Kidney (tissue), 13 donors: ENCODE measurements at regions not wholly inside any gene's neighbourhood (a gene's known extent, or its start where the extent isn't known, plus 50 kb on each side); places are given as distances from the start of the nearest gene placed in this dataset.

ENCODE experiments used
- DNase-seq, 5 donors: peaks; one replicate each; pipeline ENCODE4 v3.0.0-alpha.2; 2013 to 2020
- FAIRE-seq: peaks from 2 replicates; lab custom pipeline; 2012; peaks lifted over from hg19 to GRCh38; lab: Jason Lieb, UNC
- H3K27ac ChIP-seq, 2 donors: one replicate each; pipeline ENCODE4 v1.7.0; 2013; ENCODE audit warnings: low read depth in 2 of 2, low read length in 2 of 2, inconsistent platforms in 1 of 2
- H3K27me3 ChIP-seq: one replicate; pipeline ENCODE4 v1.7.1; 2013; ENCODE audit warnings: low read length, inconsistent platforms; ENCODE audit not compliant: control insufficient read depth, insufficient read depth
- H3K36me3 ChIP-seq, 3 donors: one replicate each; pipeline versions ENCODE4 v1.7.0 to v1.7.1; 2013; ENCODE audit warnings: low read length in 3 of 3, control low read depth in 1 of 3, inconsistent platforms in 1 of 3; ENCODE audit not compliant: insufficient read depth in 3 of 3, control insufficient read depth in 2 of 3
- H3K4me1 ChIP-seq, 3 donors: one replicate each; pipeline versions ENCODE4 v1.7.0 to v1.7.1; 2013; ENCODE audit warnings: low read length in 3 of 3, inconsistent platforms in 1 of 3, low read depth in 1 of 3; ENCODE audit not compliant: control insufficient read depth in 2 of 3, insufficient read depth in 2 of 3
- H3K4me3 ChIP-seq, 3 donors: one replicate each; pipeline versions ENCODE4 v1.7.0 to v1.8.1; 2013; ENCODE audit warnings: low read length in 3 of 3, control low read depth in 1 of 3, inconsistent platforms in 1 of 3
- H3K9ac ChIP-seq, 3 donors: one replicate each; pipeline versions ENCODE4 v1.7.0 to v1.7.1; 2013; ENCODE audit warnings: low read length in 3 of 3, control low read depth in 1 of 3, inconsistent platforms in 1 of 3
- H3K9me3 ChIP-seq, 3 donors: one replicate each; pipeline versions ENCODE4 v1.7.0 to v1.7.1; 2013; ENCODE audit warnings: low read length in 3 of 3, control low read depth in 1 of 3, inconsistent platforms in 1 of 3; ENCODE audit not compliant: control insufficient read depth in 2 of 3, insufficient read depth in 1 of 3
- CTCF ChIP-seq: IDR thresholded peaks from 3 replicates; pipeline ENCODE4 v1.5.1; 2012; ENCODE audit warnings: mild to moderate bottlenecking, moderate library complexity, borderline replicate concordance; ENCODE audit not compliant: insufficient read depth; ENCODE audit errors: extremely low read depth
- intact Hi-C: fragments of 100-400 bp; cut with DNase I; formaldehyde crosslinking; loops from one replicate; pipeline ENCODE4 v1.11.1; 2022
- donor health status: control.
- donor health status: control.
- donor health status: control.
- donor health status: control.
- donor health status: control.
- donor health status: DM: yes; HTN: yes; CAD: no.
- donor health status: Normal renal cell carcinoma (clear cell type).

GRCh38 chr1:22217811-22218460 lies 75.0 kb upstream of the WNT4 start:
- DNase-seq = peak; percentile 48 to 88 (median 85)
- Histone ChIP-seq H3K4me3 (no peak overlapping the region), H3K27me3 (peaks cover under 1% of the 10 kb centered on the region), H3K4me1 (no peaks in the 10 kb centered on the region), H3K27ac (no peak overlapping the region), H3K36me3 (no peaks in the 10 kb centered on the region), H3K9ac (no peak overlapping the region), H3K9me3 (no peaks in the 10 kb centered on the region)
- FAIRE-seq = no peak
- TF ChIP-seq CTCF = no peak
- intact Hi-C loops = no loop called here

- no peak for FAIRE-seq
- Histone ChIP-seq H3K4me1 (no peaks in the 10 kb centered on the region), H3K9ac (no peak overlapping the region), H3K4me3 (no peak overlapping the region), H3K9me3 (no peaks in the 10 kb centered on the region), H3K27ac (no peak overlapping the region), H3K27me3 (no peaks in the 10 kb centered on the region), H3K36me3 (no peaks in the 10 kb centered on the region)
- DNase-seq = peak in 1 of 5 donors; percentile 48
- intact Hi-C loops = no loop called here
- no peak for TF ChIP-seq CTCF
These were observed 75.8 kb upstream of the WNT4 start for GRCh38 chr1:22218618-22219250.

GRCh38 chr1:22221233-22221780 lies 78.4 kb upstream of the WNT4 start:
- no peak overlapping the region for H3K9ac ChIP-seq
- H3K27ac ChIP-seq = no peak overlapping the region
- no peaks in the 10 kb centered on the region for H3K4me1 ChIP-seq
- H3K27me3 ChIP-seq = no peaks in the 10 kb centered on the region
- no peaks in the 10 kb centered on the region for H3K36me3 ChIP-seq
- TF ChIP-seq CTCF = no peak
- FAIRE-seq (no peak), DNase-seq (peak in 1 of 5 donors; percentile 41)
- H3K4me3 ChIP-seq = no peak overlapping the region
- no peaks in the 10 kb centered on the region for H3K9me3 ChIP-seq
- intact Hi-C loops = no loop called here
